Upper lobe of right lung (tissue), 1 donor: ENCODE measurements at regions not wholly inside any gene's neighbourhood (a gene's known extent, or its start where the extent isn't known, plus 50 kb on each side); places are given as distances from the start of the nearest gene placed in this dataset.
A peak's percentile ranks its signal among the peaks of the same experiment; 100 is the strongest.

Experiments
- ATAC-seq: fragments of 200-7000 bp; cut with Tn5 transposase; one replicate; pipeline ENCODE4 v1.9.1; 2020; ENCODE audit warnings: mild to moderate bottlenecking, moderate library complexity
- DNase-seq: peaks from one replicate; pipeline ENCODE4 v3.0.0-alpha.2; 2020
- H3K27ac ChIP-seq: fragments of 200-600 bp; one replicate; pipeline ENCODE4 v1.8.0; 2022
- H3K27me3 ChIP-seq: fragments of 200-600 bp; one replicate; pipeline ENCODE4 v1.8.0; 2022; ENCODE audit warnings: mild to moderate bottlenecking
- H3K36me3 ChIP-seq: fragments of 200-600 bp; one replicate; pipeline ENCODE4 v1.8.0; 2022
- H3K4me1 ChIP-seq: fragments of 200-600 bp; one replicate; pipeline ENCODE4 v1.8.0; 2022
- H3K4me3 ChIP-seq: fragments of 200-600 bp; one replicate; pipeline ENCODE4 v1.8.0; 2022; ENCODE audit warnings: mild to moderate bottlenecking
- H3K9me3 ChIP-seq: fragments of 200-600 bp; one replicate; pipeline ENCODE4 v1.8.0; 2022
- CTCF ChIP-seq: fragments of 200-600 bp; IDR thresholded peaks from one replicate; pipeline ENCODE4 v1.8.0; 2022; ENCODE audit warnings: antibody characterized with exemption
- intact Hi-C: fragments of 100-400 bp; cut with DNase I; formaldehyde crosslinking; loops from one replicate; pipeline ENCODE4 v1.11.0; 2022
- donor health status: DM: no; HTN: yes; CAD: no; lungs with severe emphysema.

GRCh38 chr12:42923583-42923982 lies 334.0 kb upstream of the PRICKLE1 start:
- DNase-seq (no peak), ATAC-seq (no peak)
- intact Hi-C loops: no loop called here
- Histone ChIP-seq H3K9me3 (no peaks in the 10 kb centered on the region), H3K4me3 (no peak overlapping the region), H3K36me3 (no peaks in the 10 kb centered on the region), H3K27me3 (no peaks in the 10 kb centered on the region), H3K27ac (no peak overlapping the region), H3K4me1 (peaks cover 13% of the 10 kb centered on the region)
- no peak for TF ChIP-seq CTCF

- Histone ChIP-seq H3K4me1 (peaks cover 13% of the 10 kb centered on the region), H3K4me3 (no peak overlapping the region), H3K9me3 (no peaks in the 10 kb centered on the region), H3K36me3 (no peaks in the 10 kb centered on the region), H3K27ac (no peak overlapping the region), H3K27me3 (no peaks in the 10 kb centered on the region)
- DNase-seq (no peak), ATAC-seq (no peak)
- no peak for TF ChIP-seq CTCF
- intact Hi-C loops: no loop called here
Measured at GRCh38 chr12:42923156-42923555, 333.6 kb upstream of the PRICKLE1 start.

- intact Hi-C loops: no loop called here
- H3K27me3 ChIP-seq: no peaks in the 10 kb centered on the region
- H3K27ac ChIP-seq: no peak overlapping the region
- H3K36me3 ChIP-seq: no peaks in the 10 kb centered on the region
- ATAC-seq (no peak), DNase-seq (no peak)
- no peak overlapping the region for H3K4me3 ChIP-seq
- peaks cover 13% of the 10 kb centered on the region for H3K4me1 ChIP-seq
- H3K9me3 ChIP-seq: no peaks in the 10 kb centered on the region
- TF ChIP-seq CTCF: no peak
Measured at GRCh38 chr12:42922505-42922850, 332.9 kb upstream of the PRICKLE1 start.

- Histone ChIP-seq H3K27me3 (no peaks in the 10 kb centered on the region), H3K27ac (no peak overlapping the region), H3K36me3 (no peaks in the 10 kb centered on the region), H3K4me1 (peaks cover 13% of the 10 kb centered on the region), H3K4me3 (no peak overlapping the region), H3K9me3 (no peaks in the 10 kb centered on the region)
- no peak for TF ChIP-seq CTCF
- intact Hi-C loops: no loop called here
- ATAC-seq (peak; percentile 49), DNase-seq (no peak)
Measured at GRCh38 chr12:42921741-42922504, 332.4 kb upstream of the PRICKLE1 start.

- no peak for ATAC-seq
- peaks cover 13% of the 10 kb centered on the region for H3K4me1 ChIP-seq
Measured at GRCh38 chr12:42919691-42920090, 330.1 kb upstream of the PRICKLE1 start.

More at GRCh38 chr12:42919691-42920090, 330.1 kb upstream of the PRICKLE1 start:
- no peak for TF ChIP-seq CTCF
- Histone ChIP-seq H3K27ac (no peak overlapping the region), H3K36me3 (no peaks in the 10 kb centered on the region), H3K27me3 (no peaks in the 10 kb centered on the region), H3K9me3 (no peaks in the 10 kb centered on the region), H3K4me3 (no peak overlapping the region)
- no peak for DNase-seq
- intact Hi-C loops: no loop called here
